ENCODE measurements at regions not wholly inside any gene's neighbourhood (a gene's known extent, or its start where the extent isn't known, plus 50 kb on each side); places are given as distances from the start of the nearest gene placed in this dataset.
"Not testable (repeated sequence)": the region's sequence is repeated elsewhere in the genome, so short reads cannot be mapped to it uniquely, and the experiment has no call there.

DNA sequence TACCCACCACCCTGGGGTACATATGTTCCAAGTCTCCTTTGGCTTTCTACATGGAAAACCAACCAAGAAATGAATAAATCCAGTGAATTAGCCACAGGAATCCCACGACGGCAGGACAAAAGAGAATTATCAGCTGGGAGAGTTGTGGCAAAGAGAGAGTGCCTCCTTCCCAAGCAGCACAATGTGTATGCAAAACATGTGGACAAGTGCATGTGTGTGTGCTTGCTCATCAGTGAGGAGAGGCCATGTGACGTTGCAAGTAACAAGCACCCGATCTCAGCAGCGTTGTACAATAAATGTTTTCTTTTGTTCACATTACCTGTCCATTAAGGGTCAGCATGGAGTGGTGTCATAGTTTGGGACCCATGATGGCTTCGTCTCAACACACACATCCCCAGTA, 50.0 kb upstream of the EMX2 start:
- DNase-seq, result no peak

DNA sequence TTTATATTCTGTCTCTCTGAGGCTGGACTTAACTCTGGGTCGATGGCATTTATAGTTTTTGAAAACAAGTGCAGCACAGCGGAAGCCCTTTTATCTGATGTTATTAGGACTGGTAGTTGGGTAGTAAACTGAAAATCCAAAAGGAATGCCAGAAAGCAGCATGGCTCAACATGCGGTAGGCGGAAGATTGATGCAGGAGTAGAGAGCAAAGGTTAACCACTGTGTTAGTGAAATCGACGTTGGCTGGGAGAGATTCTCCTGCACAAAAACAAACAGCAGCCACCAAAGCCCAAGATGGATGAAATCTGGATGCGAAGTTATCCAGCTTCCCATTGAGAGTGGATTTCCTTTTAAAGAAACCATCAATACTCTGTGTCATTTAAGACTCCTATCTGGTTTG, 54.5 kb upstream of the EMX2 start:
- no peak for DNase-seq

DNA sequence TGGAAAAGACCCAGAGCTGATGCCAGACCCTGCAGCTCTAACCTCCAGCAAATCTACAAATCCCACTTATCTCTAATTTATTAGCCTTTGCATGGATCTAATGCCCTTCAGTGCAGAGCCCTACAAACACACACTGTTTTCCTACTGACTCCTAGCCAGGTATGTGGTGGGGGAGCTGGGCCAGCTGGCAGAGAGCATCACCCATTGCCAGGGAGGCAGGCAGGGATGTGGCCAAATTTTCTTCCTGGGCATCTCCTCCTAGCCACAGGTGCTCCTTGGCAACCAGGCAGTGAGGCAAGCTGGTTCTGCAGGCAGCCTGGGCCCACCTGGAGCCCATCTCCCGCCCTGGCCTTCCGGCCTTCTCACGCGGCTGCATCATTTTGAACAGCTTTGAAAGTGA, 55.9 kb upstream of the EMX2 start:
- no peak for DNase-seq

DNA sequence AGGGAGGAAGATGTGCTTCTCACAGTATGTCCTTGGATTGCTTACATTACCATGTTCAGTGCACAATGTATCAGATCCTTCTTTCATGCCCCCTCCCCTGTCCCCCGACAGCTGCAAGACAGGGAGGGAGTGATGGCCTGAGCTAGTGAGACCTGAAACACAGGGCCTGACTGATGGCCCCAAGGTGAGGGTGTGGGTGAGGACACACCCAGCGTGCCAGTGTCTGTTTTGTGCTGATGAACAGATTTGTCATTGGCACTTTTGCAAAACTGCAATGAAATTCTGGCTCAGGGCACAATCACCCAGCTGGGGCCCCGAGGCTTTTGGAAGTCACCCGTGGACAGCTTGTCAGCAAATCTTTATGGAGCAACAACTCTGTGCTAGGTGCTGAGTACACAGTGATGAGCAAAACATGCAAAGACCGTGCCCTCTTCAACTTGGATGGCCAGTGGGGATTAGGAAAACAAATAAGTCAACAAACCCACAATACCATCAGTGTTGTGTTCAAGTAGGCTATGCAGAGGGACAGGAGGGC, 59.4 kb upstream of the EMX2 start:
- DNase-seq, result no peak

DNA sequence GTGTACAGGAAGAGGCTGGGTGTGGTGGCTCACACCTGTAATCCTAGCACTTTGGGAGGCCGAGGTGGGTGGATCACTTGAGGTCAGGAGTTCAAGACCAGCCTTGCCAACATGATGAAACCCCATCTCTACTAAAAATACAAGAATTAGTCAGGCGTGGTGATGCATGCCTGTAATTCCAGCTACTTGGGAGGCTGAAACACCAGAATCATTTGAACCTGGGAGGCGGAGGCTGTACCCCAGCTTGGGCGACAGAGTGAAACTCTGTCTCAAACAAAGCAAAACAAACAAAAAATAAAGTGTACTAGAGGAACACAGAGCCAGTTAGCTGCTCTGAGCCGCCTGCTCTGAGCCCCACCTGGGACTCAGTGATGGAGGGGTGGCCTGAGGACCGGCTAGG, 61.5 kb upstream of the EMX2 start:
- not testable (repeated sequence) for DNase-seq

DNA sequence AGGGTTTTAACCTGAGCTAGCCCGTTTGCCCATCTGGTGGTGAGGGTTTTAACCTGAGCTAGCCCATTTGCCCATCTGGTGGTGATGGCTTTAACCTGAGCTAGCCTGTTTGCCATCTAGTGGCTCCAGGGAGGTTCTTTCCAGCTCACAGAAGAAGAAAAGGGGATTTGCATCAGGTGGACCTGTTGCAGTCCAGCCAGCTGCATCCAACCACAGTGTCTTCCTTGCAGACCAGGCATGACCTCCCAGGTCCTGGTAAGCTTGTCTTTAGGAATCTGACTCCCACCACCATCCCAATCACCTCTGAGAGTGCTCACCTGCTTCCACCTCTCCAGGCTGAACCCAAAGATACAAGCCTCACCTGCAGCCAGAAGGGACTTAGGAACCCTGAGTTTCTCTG, 62.4 kb upstream of the EMX2 start:
- DNase-seq, result no peak

DNA sequence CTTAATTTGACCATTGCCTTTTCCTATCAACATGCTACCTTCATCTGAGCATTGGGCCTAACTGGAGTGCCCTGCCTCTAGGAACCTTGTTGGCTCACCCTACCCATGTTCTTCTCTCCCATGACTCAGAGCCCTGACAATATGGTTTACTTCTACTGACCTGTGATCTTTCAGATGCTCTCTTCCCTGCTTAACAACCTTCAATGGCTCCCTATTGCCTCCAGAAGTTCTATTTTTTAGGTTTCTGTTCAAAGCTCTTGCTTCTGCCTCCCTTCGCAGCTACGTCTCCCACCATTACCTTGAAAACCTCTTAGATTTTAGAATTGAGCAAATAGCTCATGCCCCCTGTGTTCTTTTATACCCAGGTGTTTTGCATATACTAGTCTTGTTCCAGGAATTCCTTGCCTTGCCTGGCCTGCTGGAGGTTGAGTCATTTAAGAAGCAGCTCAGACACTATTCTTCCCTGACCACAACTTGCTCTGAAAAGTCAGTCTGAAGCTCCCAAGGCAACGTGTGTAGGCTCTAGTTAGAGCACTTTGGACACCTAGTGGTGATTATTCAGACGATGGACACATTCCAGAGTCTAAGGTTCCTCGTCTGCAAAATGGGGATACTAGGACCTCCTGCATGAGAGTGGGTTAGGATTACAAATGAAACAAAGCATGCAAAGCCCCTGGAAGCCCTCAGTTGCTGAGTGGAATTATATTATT, 64.4 kb upstream of the EMX2 start:
- DNase-seq, result no peak

DNA sequence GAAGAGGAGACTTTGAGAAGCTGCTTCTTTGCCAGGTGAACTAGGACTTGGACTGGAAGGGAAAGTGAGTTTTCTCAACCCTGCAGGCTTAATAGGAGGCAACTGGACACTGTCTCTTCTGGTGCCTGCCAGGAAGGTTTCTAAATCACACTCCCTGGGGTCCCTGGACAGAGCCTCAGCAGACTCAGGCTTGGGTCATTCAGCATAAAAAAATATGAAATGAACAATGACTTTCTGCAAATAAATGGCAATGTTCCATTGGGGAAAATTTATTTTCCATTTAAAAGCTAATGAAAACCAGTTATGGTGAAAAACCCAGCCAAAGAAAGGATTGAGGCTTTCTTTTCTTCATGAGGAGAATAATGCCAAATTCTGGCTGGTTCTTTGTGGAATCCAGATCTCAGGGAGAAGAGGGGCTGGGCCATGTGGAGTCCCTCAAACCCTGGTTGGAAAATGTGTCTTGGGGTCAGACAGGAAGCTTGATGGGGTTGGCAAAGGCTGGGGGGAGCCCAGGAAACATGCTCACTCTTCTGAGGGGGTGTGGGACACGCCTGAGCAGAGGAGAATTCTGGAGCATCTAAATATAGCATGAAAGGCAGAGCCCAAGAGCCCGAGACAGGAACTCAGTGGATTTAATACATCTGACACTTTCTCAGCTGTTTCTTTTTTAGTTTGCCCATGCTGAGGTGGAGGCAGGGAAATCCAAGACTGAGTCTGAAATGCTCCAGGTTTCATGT, 65.2 kb upstream of the EMX2 start:
- no peak for DNase-seq

DNA sequence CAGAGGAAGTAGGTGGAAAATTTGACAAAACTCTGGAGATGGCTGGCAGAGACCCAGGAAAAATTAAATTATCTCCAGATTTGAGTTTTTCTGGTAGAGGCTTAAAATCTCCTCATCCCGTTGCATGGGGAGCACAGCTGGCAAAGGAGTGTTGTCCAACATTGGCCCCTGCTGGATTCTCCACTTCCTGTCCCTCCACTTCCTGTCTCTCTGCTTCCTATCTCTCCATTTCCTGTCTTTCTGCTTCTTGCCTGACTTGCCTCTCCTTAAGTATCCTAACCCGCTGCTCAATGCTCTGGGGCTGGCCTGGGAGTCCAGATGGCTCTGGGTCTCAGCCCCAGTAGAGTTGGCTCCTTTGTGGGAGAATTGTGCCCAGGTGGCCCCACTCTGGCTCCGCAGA, 65.8 kb upstream of the EMX2 start:
- DNase-seq, result no peak

DNA sequence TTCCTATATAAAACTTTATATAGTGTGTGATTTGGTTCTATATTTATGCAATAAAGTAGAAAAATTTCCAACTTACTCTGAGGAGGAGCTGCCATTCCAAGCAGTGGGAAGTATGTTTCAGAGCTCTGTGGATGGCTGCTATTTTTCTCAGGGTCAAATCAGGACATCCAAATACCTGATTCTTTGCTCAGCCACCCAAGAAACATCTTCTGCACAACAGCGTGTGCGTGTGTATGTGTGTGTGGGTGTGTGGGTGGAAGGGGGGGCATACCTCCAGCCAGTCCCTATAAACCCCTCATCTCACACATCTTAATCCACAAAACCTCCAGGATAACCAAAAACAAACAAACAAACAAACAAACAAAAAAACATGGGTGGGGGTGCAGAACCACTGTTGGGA, 66.3 kb upstream of the EMX2 start:
- no peak for DNase-seq

DNA sequence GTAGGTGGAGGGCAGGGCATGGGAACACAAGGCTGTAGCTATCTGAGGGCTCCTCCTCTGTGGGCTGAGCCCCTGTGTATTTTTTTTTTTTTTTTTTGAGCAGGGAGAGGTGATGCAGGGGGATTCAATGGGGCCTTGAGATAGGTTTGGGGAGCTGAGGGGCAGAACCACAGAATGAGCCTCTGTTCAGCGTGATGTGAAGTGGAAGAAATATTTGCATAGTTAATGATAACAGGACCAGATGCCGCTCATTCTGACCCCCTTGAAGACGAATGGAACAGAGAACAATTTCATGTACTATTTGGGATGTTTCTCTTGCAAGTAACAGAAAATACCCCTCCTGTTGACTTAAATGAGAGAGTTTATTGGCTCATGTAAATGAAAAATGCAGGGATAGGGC, 69.7 kb upstream of the EMX2 start:
- no peak for DNase-seq

DNA sequence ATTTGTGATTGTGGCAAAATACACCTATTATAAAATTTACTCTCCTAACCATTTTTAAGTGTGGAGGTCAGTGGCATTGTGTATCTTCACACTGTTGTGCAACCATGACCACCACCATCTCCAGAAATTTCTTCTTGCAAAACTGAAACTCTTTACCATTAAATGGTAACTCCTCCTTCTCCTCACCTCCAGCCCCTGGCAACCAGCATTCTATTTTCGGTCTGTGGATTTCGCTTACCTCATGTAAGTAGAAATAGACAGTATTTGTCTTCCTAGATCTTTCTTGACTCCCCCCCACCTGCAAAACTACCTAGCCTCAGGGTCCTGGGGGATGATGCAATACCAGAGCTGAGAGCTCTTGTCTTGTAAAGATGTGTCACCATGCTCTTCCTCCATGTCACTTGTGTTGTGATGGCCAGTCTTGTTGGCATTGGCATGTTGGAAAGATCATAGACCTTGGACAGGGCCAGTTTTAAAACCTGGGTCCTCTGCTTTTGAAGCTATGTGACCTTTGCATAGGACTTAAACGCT, 71.1 kb upstream of the EMX2 start:
- no peak for DNase-seq

DNA sequence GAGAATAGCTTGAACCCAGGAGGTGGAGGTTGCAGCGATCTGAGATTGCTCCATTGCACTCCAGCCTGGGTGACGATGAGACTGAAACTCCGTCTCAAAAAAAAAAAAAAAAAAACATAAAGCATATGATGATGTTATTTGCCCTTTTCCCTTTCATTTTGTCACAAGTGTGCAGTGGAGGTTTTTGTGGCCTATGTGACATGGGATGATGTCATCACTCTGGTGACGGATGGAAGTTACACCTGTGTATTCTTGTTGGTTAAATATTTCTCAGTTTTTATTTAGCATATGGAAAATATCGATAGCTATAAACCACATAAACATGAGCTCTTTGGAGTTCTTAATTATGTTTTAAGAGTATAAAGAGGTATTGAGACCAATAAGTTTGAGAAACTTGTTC, 71.8 kb upstream of the EMX2 start:
- no peak for DNase-seq

DNA sequence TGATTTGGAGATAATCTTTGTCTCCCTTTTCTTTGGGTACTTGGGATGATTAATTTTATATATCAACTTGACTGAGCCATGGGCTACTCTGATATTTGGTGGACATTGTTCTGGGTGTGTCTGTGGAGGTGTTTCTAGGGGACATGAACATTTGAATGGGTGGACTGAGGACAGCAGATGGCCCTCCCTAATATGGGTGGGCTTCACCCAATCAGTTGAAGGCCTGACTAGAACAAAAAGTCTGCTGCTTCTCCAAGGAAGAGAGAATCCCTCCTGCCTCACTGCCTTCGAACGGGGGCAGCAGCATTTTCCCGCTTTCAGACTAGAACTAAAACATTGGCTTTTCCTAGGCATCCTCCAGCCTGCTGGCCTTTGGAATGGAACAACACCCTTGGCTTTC, 73.9 kb upstream of the EMX2 start:
- no peak for DNase-seq

DNA sequence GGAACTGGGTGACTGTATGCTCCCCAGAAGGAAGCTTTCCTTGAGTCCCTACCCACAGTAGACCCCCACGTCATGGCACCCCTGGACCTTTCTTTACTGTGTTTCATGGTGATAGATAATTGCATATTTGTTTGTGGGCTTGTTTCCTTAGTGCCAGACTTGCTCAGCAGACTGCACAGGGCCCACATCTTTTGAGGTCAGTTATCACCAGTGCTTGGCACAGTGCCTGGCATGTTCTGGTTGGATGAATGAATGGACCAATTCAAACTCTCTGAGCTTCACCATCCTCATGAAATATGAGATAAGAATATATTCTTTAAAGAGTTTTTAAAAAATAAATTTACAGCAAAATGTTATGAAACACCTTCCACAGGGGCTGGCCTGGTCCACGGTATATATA, 78.4 kb upstream of the EMX2 start:
- no peak for DNase-seq

DNA sequence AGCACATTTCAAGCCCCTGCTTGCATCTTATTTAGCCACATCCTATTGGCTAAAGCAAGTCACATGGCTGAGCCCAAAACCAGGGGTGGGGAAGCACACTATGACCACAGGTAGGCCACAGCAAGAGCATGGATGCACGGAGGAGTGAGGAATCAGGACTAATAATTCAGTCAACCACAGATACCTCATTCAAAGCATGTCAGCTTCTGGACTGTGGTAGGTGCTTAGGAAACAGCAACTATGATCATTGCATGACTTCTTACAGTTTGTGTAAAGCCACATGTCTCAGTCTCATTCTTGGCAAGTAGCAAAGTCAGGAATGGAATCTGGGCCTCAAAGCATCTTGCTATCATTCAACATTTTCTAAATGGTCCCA, 79.0 kb upstream of the EMX2 start:
- DNase-seq, result no peak

DNA sequence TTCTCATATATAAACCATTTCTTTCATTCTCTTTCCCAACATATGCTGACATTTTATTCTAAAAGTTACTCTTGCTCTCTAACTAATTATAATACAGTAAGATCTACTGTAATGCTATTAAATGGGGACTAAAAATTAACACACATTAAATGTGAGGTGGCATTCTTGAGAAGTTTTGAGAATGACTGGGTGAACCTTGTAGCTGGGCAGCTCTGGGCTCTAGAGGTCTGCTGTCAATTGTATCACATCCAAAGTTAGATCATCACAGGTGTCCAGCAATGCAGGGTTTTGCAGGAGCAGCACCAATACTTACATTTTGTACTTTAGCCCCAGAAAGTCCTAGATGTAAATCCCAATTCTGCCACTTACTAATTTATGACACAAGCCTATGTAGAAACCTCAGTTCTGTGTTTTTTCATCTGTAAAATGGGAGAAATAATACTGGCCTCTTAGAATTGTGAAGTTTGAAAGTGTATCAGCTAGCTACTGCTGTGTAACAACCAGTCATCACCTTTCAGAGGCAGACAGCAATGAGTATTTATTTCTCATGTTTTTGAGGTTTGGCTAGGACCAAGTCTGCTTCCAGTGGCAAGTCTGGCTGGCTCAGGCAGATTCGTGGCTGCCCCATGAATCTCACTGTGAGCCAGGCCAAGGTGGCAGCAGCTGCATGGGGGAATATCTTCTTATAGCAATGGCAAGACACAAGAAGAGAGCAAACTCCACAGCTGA, 79.6 kb upstream of the EMX2 start:
- DNase-seq, result no peak

DNA sequence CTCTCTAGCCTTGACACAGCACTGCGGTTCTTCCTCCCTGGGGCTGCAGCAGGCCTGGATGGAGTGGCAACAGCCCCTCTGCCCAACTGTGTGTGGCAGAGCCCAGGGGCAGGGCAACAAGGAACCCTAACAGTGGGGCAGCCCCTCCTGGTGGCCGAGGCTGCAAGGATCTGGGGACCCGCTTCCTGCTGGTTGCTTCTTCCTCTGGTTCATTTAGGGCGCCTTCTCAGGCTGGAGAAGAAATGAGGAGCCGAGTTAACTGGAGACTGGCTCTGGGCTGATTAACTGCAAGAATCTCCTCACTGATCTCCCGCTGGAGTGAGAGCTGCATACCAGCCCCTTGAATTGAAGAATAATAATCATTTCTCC, 80.1 kb upstream of the EMX2 start:
- DNase-seq, result no peak

DNA sequence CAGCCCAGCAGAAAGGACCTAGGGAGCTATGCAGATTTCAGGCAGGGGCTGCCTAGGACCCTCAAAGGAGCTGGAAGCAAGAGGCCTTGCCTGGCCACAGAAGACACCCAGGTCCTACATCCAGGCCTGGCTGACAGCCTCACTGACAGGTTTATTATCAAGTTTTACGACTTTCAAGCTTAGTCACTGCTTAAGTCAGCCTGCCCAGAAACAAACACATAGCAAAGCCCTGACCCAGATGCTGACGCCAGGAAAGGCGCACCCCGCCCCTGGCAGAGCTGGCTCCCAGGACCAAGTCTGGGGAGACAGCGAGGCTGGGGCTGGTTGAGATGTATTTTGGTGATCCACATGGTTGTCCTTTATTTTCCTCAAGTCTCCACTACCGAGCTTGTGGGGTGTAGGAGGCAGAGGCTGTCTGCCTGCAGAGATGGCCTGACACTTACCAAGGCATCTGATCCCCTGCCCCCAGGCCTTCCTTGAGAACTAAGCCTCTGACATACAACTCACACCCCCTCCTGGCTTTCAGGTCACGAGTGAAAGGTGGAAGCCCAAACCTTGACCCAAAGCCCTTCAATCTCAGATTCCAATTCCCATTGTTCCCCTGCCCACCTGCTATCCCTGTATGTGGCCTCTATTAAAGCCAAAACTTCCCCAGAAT, 80.7 kb upstream of the EMX2 start:
- DNase-seq, result no peak

DNA sequence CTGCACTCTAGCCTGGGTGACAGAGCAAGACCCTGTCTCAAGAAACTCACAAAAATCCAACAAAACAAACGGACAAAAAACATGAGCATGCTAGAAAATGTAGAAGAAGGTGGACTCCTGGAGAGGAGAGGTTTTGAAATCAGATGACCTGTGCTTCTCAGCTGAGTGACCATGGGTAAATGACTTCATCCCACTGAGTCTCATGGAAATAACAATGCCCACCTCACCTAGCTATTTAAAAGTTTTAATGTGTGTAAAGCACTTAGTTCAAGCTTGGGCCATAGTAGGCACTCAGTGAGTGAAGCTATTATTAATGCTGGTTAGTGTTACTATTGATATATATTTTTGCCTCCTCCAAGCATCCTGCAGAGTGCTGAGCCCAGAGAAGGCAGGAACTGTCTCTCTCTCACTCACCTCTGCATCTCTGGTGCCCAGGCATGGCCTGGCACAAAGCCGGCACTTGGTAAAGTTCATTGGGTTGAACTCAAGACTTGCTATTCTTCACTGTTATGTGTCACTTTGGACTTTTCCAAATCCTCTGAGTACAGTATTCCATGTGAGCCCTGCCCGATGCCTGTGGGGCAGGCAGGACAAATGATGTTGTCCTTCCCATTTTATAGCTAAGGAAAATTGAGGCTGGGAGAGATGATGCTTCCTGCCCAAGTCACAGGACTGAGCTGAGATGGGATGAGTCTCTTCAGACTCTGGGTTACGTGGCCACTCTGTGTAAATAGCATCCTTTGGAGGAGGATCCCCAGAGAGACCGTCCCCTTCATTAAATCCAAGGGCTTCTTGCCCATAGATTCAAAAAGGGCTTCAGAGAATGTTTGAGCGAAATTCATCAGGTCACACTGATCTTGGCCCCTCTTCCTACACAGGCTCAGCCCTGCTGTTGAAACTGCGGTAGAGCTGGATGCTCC, 81.4 kb upstream of the EMX2 start:
- no peak for DNase-seq

DNA sequence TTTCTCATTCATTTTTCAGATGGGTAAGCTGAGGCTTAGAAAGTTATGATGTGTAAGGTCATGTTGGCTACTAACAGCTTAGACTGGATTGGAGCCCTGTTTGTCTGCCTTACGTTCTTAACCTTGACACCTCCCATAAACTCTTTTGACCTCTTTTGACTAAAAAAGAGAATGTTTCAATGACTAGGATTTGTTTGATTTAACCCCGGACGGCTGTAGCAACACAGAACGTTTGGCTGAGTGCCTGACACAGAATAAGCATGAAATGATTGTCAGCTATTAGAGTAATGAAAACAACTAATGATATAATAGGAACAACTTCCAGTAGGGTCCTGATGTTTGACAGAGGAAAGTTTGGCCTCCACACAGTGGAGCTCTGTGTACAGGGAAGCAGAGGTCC, 83.3 kb upstream of the PDZD8 start:
- no peak for DNase-seq

DNA sequence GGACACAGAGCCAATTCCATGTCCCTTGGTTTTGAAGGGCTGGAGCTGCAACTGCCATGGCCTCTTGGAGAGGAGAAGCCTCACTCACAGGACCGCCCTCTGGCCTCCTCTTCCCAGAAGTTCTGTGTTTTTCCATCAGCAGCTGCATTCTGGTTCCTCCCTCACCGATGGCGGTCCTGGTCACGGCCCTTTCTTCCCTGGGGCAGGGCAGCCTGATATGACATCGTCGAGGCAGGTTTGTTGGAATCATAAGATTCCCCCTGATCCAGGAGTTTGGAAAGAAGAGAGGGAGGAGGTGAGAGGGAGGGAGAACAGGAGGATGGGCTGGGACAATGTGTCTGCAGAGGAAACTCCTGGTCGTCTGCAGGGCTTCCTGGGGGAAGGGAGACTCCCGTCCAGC, 82.7 kb upstream of the PDZD8 start:
- DNase-seq, result no peak
